HepG2 (cell line): ENCODE measurements at regions not wholly inside any gene's neighbourhood (a gene's known extent, or its start where the extent isn't known, plus 50 kb on each side); places are given as distances from the start of the nearest gene placed in this dataset.

Experiments used
- ATAC-seq: fragments of 200-7000 bp; cut with Tn5 transposase; 3 replicates; pipeline ENCODE4 v1.9.1; 2020; ENCODE audit warnings: mild to moderate bottlenecking, moderate library complexity
- BruUV-seq: library from RNA; stranded (reverse); fragments of 400-500 nt; replicated peaks from 2 replicates; lab custom pipeline; 2021; lab: Mats Ljungman, UMichigan
- CTCF ChIA-PET: fragments of 300-600 bp; formaldehyde crosslinking; extraction: SDS; loops from one replicate; lab custom pipeline; 2021; ENCODE audit warnings: low total read pairs, inconsistent platforms, low intra/inter-chr PET ratio; lab: Yijun Ruan, JAX
- POLR2A ChIA-PET: fragments of 350-600 bp; sonication (Branson Sonifier 250); formaldehyde crosslinking; loops from one replicate; lab custom pipeline; 2020; ENCODE audit warnings: antibody characterized with exemption, inconsistent platforms; lab: Yijun Ruan, JAX
- DNase-seq: peaks from one replicate; pipeline ENCODE4 v3.0.0-alpha.2; 2015; ENCODE audit warnings: low spot score
- FAIRE-seq: peaks from 3 replicates; lab custom pipeline; 2011; peaks lifted over from hg19 to GRCh38; lab: Jason Lieb, UNC
- H2AFZ ChIP-seq: one replicate; pipeline ENCODE4 v1.6.1; 2011; ENCODE audit warnings: low read length, inconsistent platforms
- H3K27ac ChIP-seq: fragments of 300-600 bp; 3 replicates; pipeline ENCODE4 v1.8.0; 2011; ENCODE audit warnings: mixed run types, mild to moderate bottlenecking, mixed read lengths, low read length, inconsistent platforms; ENCODE audit not compliant: insufficient read depth; ENCODE audit errors: extremely low read length
- H3K27me3 ChIP-seq, 2 experiments: fragments of 200-600 bp in 1 of 2; 2 replicates in 1 of 2; 3 replicates in 1 of 2; pipeline versions ENCODE4 v1.6.0 to v1.8.0; 2011; ENCODE audit warnings: low read length in 2 of 2, mild to moderate bottlenecking in 2 of 2, moderate library complexity in 2 of 2, inconsistent platforms in 1 of 2; ENCODE audit not compliant: insufficient read depth in 2 of 2, control insufficient read depth in 1 of 2
- H3K36me3 ChIP-seq, 2 experiments: fragments of 200-600 bp in 1 of 2; replicated peaks in 1 of 2; 2 replicates in 1 of 2; 3 replicates in 1 of 2; pipeline versions ENCODE4 v1.5.1 to v1.8.0; 2011; ENCODE audit warnings: low read length in 2 of 2, inconsistent platforms in 1 of 2; ENCODE audit not compliant: insufficient read depth in 2 of 2, control insufficient read depth in 1 of 2
- H3K4me1 ChIP-seq: 2 replicates; pipeline ENCODE4 v1.5.1; 2012; ENCODE audit warnings: low read length, inconsistent platforms; ENCODE audit not compliant: insufficient read depth
- H3K4me2 ChIP-seq: 2 replicates; pipeline ENCODE4 v1.6.0; 2011; ENCODE audit warnings: low read depth, low read length, inconsistent platforms
- H3K4me3 ChIP-seq, 3 experiments: fragments of 200-600 bp in 1 of 3; sonication (generic), shearing (Covaris generic) in 1 of 3; replicated peaks in 1 of 3; 2 replicates each; pipeline ENCODE4 v1.5.1; 2011 to 2016; ENCODE audit warnings: low read length in 3 of 3, inconsistent platforms in 2 of 3, low read depth in 2 of 3, mild to moderate bottlenecking in 2 of 3, control low read depth in 1 of 3, mixed read lengths in 1 of 3; ENCODE audit not compliant: insufficient read depth in 1 of 3
- H3K79me2 ChIP-seq: one replicate; pipeline ENCODE4 v1.6.1; 2011; ENCODE audit warnings: low read length, inconsistent platforms; ENCODE audit not compliant: insufficient read depth
- H3K9ac ChIP-seq: 2 replicates; pipeline ENCODE4 v1.6.0; 2011; ENCODE audit warnings: mild to moderate bottlenecking, low read depth, low read length, inconsistent platforms; ENCODE audit not compliant: insufficient read depth
- H3K9me3 ChIP-seq: 2 replicates; pipeline ENCODE4 v1.5.1; 2012; ENCODE audit warnings: mild to moderate bottlenecking, low read length
- H4K20me1 ChIP-seq: 2 replicates; pipeline ENCODE4 v1.6.0; 2011; ENCODE audit warnings: inconsistent platforms, mild to moderate bottlenecking, low read length, moderate library complexity; ENCODE audit not compliant: insufficient read depth
- BCL6 ChIP-seq: IDR thresholded peaks from 2 replicates; pipeline ENCODE4 v1.6.1; 2016; ENCODE audit warnings: missing genetic modification reagents, missing compliant biosample characterization
- GATAD2A ChIP-seq: IDR thresholded peaks from 2 replicates; pipeline ENCODE4 v1.6.1; 2016
- HBP1 ChIP-seq: IDR thresholded peaks from 2 replicates; pipeline ENCODE4 v1.6.1; 2016; ENCODE audit warnings: low read depth, control low read depth
- KMT2B ChIP-seq: IDR thresholded peaks from 2 replicates; pipeline ENCODE4 v1.6.1; 2016; ENCODE audit warnings: missing genetic modification reagents, missing compliant biosample characterization
- MTF2 ChIP-seq: sonication (generic); formaldehyde crosslinking; IDR thresholded peaks from 2 replicates; pipeline ENCODE4 v1.5.0; 2020; ENCODE audit warnings: missing genetic modification reagents, borderline replicate concordance
- MXD4 ChIP-seq: IDR thresholded peaks from 2 replicates; pipeline ENCODE4 v1.6.1; 2016; ENCODE audit warnings: mild to moderate bottlenecking, missing biosample characterization, missing genetic modification reagents
- NFE2 ChIP-seq: sonication (generic); formaldehyde crosslinking; IDR thresholded peaks from 2 replicates; pipeline ENCODE4 v1.4.0; 2020; ENCODE audit warnings: missing genetic modification reagents
- PAXIP1 ChIP-seq: sonication (generic); formaldehyde crosslinking; conservative IDR thresholded peaks from 2 replicates; pipeline ENCODE4 v1.4.0; 2020; ENCODE audit warnings: mild to moderate bottlenecking, missing genetic modification reagents, moderate library complexity
- PCBP2 ChIP-seq: fragments of 200-400 bp; formaldehyde crosslinking; optimal IDR thresholded peaks from 2 replicates; pipeline ENCODE3; 2018; ENCODE audit warnings: low read length, low read depth; ENCODE audit not compliant: poor library complexity, severe bottlenecking
- PITX1 ChIP-seq: sonication (generic); formaldehyde crosslinking; IDR thresholded peaks from 2 replicates; pipeline ENCODE4 v1.5.1; 2020; ENCODE audit warnings: mild to moderate bottlenecking, missing genetic modification reagents
- RARA ChIP-seq: IDR thresholded peaks from 2 replicates; pipeline ENCODE4 v1.6.1; 2016; ENCODE audit warnings: missing genetic modification reagents, missing compliant biosample characterization
- TBX3 ChIP-seq: fragments of 450-650 bp; IDR thresholded peaks from 2 replicates; pipeline ENCODE4 v1.6.1; 2017; ENCODE audit warnings: antibody characterized with exemption, mild to moderate bottlenecking, inconsistent platforms, borderline replicate concordance
- TEAD2 ChIP-seq: sonication (generic); formaldehyde crosslinking; IDR thresholded peaks from 2 replicates; pipeline ENCODE4 v1.9.0; 2021; ENCODE audit warnings: missing genetic modification reagents
- WIZ ChIP-seq: sonication (generic); formaldehyde crosslinking; IDR thresholded peaks from 2 replicates; pipeline ENCODE4 v1.5.1; 2020; ENCODE audit warnings: mild to moderate bottlenecking, missing genetic modification reagents
- YEATS4 ChIP-seq: sonication (generic); formaldehyde crosslinking; IDR thresholded peaks from 2 replicates; pipeline ENCODE4 v1.4.0; 2020; ENCODE audit warnings: missing genetic modification reagents, borderline replicate concordance
- ZFP41 ChIP-seq: sonication (generic); formaldehyde crosslinking; IDR thresholded peaks from 2 replicates; pipeline ENCODE4 v1.4.0; 2020; ENCODE audit warnings: mild to moderate bottlenecking, missing genetic modification reagents, borderline replicate concordance
- ZNF256 ChIP-seq: sonication (generic); formaldehyde crosslinking; conservative IDR thresholded peaks from 2 replicates; pipeline ENCODE4 v1.4.0; 2020; ENCODE audit warnings: missing genetic modification reagents
- ZNF619 ChIP-seq: sonication (generic); formaldehyde crosslinking; IDR thresholded peaks from 2 replicates; pipeline ENCODE4 v1.4.0; 2020; ENCODE audit warnings: mild to moderate bottlenecking, missing genetic modification reagents
- ZNF660 ChIP-seq: sonication (generic); formaldehyde crosslinking; IDR thresholded peaks from 2 replicates; pipeline ENCODE4 v1.5.1; 2020; ENCODE audit warnings: mild to moderate bottlenecking, low read depth, missing genetic modification reagents, borderline replicate concordance
- WGBS: methylation state at CpG from one replicate; pipeline ENCODE4 v1.1.6; 2017; ENCODE audit warnings: low lambda C conversion rate; 5-methylcytosine and 5-hydroxymethylcytosine counted together
- in situ Hi-C: cut with HindIII; loops from 2 replicates; pipeline ENCODE4 v1.10.0; 2017; ENCODE audit warnings: low pct_unique_long_range_greater_than_20kb; ENCODE audit not compliant: extremely low pct_ligation_motif_present
- intact Hi-C: fragments of 100-400 bp; cut with micrococcal nuclease; formaldehyde crosslinking; loops from one replicate; pipeline ENCODE4 v1.10.0; 2022; ENCODE audit not compliant: unreplicated experiment

DNA sequence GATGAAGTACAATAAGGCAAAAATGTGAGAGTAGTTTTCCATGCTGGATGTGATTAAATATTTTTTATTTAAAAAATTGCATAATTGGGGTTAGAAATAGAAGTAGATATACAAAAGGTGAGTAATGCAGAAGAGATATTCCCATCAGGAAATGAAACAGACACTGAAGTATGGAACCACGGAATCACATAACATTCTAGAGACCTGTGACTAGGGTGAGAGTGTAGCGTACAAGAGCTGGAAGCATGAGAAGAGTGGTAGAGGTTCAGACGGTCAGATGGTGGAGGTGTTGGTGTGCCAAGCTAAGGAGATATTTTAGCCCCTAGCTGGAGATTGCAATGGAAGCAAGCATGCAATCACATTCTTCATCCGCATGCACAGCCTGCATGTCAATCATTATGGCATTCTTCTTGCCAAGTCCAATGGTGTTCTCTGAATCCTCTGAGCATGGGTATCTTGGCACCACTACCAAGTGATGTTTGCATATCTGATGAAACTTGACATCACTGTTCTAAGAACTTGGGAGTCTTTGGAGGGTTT is 587.8 kb downstream of the PSAT1 start:
- H3K27ac ChIP-seq, result no peak overlapping the region
- POLR2A ChIA-PET, result no interaction called here
- no peak overlapping the region for H2AFZ ChIP-seq
- BruUV-seq, result no TSS peak
- H3K4me1 ChIP-seq, result no peaks in the 10 kb centered on the region
- in situ Hi-C loops, result no loop called here
- ATAC-seq, result no peak
- no peaks in the 10 kb centered on the region for H3K27me3 ChIP-seq
- H3K79me2 ChIP-seq, result no peaks in the 10 kb centered on the region
- H3K9ac ChIP-seq, result no peak overlapping the region
- 11% methylated on average over 4 of the region's 4 CpGs for WGBS
- no peak overlapping the region for H3K4me3 ChIP-seq
- TF ChIP-seq HBP1 (CRISPR knock-in tag) (no peak), RARA (CRISPR knock-in tag) (no peak), TBX3 (no peak), TEAD2 (CRISPR knock-in tag) (no peak), YEATS4 (CRISPR knock-in tag) (no peak), ZNF660 (CRISPR knock-in tag) (no peak), KMT2B (CRISPR knock-in tag) (no peak), PAXIP1 (no peak), GATAD2A (no peak), BCL6 (no peak), NFE2 (CRISPR knock-in tag) (no peak), ZNF619 (no peak), WIZ (CRISPR knock-in tag) (no peak), ZNF256 (CRISPR knock-in tag) (no peak), PITX1 (CRISPR knock-in tag) (no peak), MXD4 (CRISPR knock-in tag) (no peak), PCBP2 (no peak), ZFP41 (no peak), MTF2 (CRISPR knock-in tag) (no peak)
- TF ChIP-seq, all 625 proteins: peak for 0
- Histone ChIP-seq H3K9me3 (peaks cover 3% of the 10 kb centered on the region; the same call in 1 of the 2 replicates), H4K20me1 (no peaks in the 10 kb centered on the region), H3K36me3 (no peaks in the 10 kb centered on the region), H3K4me2 (no peak overlapping the region)
- intact Hi-C loops, result no loop called here
- DNase-seq, result no peak
- CTCF ChIA-PET, result no interaction called here
- FAIRE-seq, result no peak
